Thymus (tissue), 11 donors: ENCODE measurements at regions not wholly inside any gene's neighbourhood (a gene's known extent, or its start where the extent isn't known, plus 50 kb on each side); places are given as distances from the start of the nearest gene placed in this dataset.

ENCODE experiments used
- DNase-seq, 9 donors: peaks; one replicate each; pipeline ENCODE4 v3.0.0-alpha.2; 2013; ENCODE audit warnings: low spot score in 9 of 9, low read depth in 6 of 9, missing footprints in 1 of 9
- H3K27ac ChIP-seq, 2 donors: one replicate each; pipeline ENCODE4 v1.5.1; 2013; ENCODE audit warnings: control low read depth in 1 of 2, low read depth in 1 of 2, low read length in 1 of 2, mild to moderate bottlenecking in 1 of 2, moderate library complexity in 1 of 2
- H3K27me3 ChIP-seq, 2 donors: one replicate each; pipeline ENCODE4 v1.5.1; 2013; ENCODE audit warnings: low read length in 1 of 2; ENCODE audit not compliant: control insufficient read depth in 2 of 2, insufficient read depth in 1 of 2
- H3K36me3 ChIP-seq, 2 donors: one replicate each; pipeline ENCODE4 v1.5.1; 2013; ENCODE audit warnings: low read length in 1 of 2, mild to moderate bottlenecking in 1 of 2, moderate library complexity in 1 of 2; ENCODE audit not compliant: control insufficient read depth in 2 of 2, insufficient read depth in 2 of 2
- H3K4me1 ChIP-seq, 2 donors: one replicate each; pipeline ENCODE4 v1.5.1; 2013; ENCODE audit warnings: low read length in 2 of 2; ENCODE audit not compliant: control insufficient read depth in 2 of 2, insufficient read depth in 2 of 2
- H3K4me3 ChIP-seq, 2 donors: one replicate each; pipeline ENCODE4 v1.5.1; 2013; ENCODE audit warnings: low read length in 2 of 2, control low read depth in 1 of 2, mild to moderate bottlenecking in 1 of 2
- H3K9me3 ChIP-seq, 2 donors: one replicate each; pipeline ENCODE4 v1.5.1; 2013; ENCODE audit warnings: low read length in 1 of 2, mild to moderate bottlenecking in 1 of 2; ENCODE audit not compliant: control insufficient read depth in 2 of 2, insufficient read depth in 1 of 2
- WGBS: extraction: QIAGEN DNeasy Blood & Tissue Kit; methylation state at CpG from one replicate; pipeline ENCODE4 v1.1.7; 2013; 5-methylcytosine and 5-hydroxymethylcytosine counted together
- donor health status: healthy.

DNA sequence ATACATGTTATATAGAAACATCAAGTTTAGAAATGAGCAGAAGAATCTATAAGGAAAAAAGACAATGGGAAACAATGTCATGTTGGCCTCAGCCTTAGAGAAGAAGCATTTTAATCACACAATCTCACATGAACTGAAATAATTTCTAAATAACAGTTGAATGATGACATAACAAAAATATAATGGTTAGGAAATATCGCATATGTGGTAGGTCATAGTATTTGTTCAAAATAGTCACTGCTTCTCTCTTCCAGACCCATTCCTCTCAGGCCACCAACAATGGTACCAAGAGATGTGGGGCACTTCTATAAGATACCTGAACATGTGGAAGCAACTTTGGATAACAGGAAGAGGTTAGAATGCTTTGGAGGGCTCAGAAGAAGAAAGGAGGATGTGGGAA lies 195.7 kb upstream of the PDZRN3 start:
- Histone ChIP-seq H3K27me3 (no peaks in the 10 kb centered on the region), H3K9me3 (peaks cover 0 to 3% of the 10 kb centered on the region in 2 donors)
- no peak for DNase-seq

DNA sequence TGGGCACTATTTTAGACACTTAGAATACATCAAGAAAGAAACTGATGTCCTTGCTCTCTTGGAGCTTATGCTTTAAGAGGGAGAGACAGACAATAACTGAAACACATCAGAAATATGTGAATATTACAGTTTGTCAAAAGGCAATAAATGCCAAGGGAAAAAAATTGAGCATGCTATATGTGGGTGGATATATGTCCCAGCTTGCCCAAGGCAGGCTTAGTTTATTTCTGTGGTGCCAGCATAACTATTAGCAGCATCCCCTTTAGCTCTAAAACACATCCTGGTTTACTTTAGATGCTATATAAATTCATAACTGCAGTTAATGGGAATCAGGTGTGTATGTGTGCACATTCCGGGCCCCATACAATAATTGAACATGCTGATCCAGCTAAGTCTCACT lies 191.2 kb upstream of the PDZRN3 start:
- no peak overlapping the region for H3K27ac ChIP-seq
- H3K4me3 ChIP-seq: no peak overlapping the region
- no peaks in the 10 kb centered on the region for H3K9me3 ChIP-seq
- H3K4me1 ChIP-seq: no peaks in the 10 kb centered on the region
- H3K36me3 ChIP-seq: no peaks in the 10 kb centered on the region
- 97% methylated on average over 1 of the region's 1 CpG for WGBS
- DNase-seq: no peak
- no peaks in the 10 kb centered on the region for H3K27me3 ChIP-seq

More for the DNA sequence above, 195.7 kb upstream of the PDZRN3 start:
- Histone ChIP-seq H3K4me3 (no peak overlapping the region), H3K27ac (no peak overlapping the region), H3K4me1 (no peaks in the 10 kb centered on the region), H3K36me3 (no peaks in the 10 kb centered on the region)
- WGBS: 97% methylated on average over 1 of the region's 1 CpG

DNA sequence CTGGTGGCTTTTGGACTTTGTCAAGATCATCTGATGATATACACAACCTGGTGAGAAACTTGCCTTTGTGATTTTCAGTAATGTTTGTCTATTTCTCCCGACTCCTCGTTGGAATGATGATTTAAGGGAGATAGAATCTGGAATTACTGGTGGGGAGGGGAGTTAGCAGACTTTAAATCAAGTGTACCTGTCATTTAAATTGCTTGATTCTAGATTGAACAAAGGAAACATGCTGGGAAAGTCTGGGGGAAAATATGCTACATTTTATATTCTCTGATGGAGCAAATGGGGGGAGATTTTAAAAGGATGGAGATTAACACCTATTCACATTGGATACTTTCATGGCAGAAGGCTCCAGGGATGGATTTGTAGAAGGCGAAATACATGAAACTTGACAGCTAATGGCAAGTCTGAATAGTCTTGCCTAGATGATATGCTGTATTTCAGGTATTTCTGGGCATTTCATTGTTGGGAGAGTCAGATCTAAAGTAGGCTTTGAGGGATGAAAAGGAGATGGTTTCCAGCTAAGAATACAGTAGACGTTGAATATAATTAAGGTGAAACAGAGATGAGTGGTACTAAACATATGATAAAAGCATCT lies 189.1 kb upstream of the PDZRN3 start:
- H3K4me3 ChIP-seq: no peak overlapping the region
- no peaks in the 10 kb centered on the region for H3K4me1 ChIP-seq
- no peaks in the 10 kb centered on the region for H3K36me3 ChIP-seq
- no peaks in the 10 kb centered on the region for H3K27me3 ChIP-seq
- 82% methylated on average over 4 of the region's 4 CpGs for WGBS
- no peak overlapping the region for H3K27ac ChIP-seq
- no peak for DNase-seq
- no peaks in the 10 kb centered on the region for H3K9me3 ChIP-seq

DNA sequence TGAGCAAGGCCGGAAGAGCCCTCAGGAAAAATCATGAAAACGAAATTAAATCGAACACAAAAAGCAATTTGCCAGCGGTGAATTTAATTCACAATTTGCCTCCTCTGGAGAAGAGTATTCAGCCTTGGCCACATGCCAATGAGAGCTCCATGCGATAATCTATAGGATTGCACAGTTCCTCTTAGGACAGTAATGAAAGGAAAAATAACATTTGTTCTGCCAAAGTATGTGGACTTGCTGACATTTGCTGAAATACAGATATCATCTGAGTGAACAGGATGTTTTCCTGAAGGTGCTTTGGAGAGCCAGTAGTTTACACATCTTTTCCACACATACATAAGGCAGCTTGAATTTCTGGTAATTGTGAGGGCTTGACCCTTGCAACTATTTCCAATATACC lies 188.6 kb upstream of the PDZRN3 start:
- Histone ChIP-seq H3K36me3 (no peaks in the 10 kb centered on the region), H3K4me1 (no peaks in the 10 kb centered on the region), H3K27me3 (no peaks in the 10 kb centered on the region), H3K9me3 (no peaks in the 10 kb centered on the region), H3K4me3 (no peak overlapping the region), H3K27ac (no peak overlapping the region)
- WGBS: 46% methylated on average over 5 of the region's 5 CpGs
- no peak for DNase-seq

DNA sequence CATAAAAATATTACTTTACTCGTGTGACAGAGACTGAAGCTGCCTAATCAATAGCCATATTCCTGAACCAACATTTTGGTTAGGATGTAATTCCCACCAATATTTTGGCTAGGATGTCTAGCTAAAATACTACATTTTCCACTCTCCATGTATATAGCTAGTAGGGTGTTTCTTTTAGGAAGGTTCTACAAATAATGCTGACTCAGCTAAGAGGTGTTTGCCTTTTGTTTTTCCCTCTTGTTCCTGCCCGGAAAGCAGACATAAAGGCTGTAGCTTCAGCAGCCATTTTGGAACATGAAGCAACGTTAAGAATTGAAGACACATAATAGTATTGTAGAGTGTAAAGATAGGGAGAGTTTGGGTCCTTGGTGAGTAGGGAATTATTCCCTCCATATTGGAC lies 187.3 kb upstream of the PDZRN3 start:
- DNase-seq: no peak
- Histone ChIP-seq H3K4me1 (no peaks in the 10 kb centered on the region), H3K9me3 (no peaks in the 10 kb centered on the region), H3K4me3 (no peak overlapping the region), H3K36me3 (no peaks in the 10 kb centered on the region), H3K27me3 (no peaks in the 10 kb centered on the region), H3K27ac (no peak overlapping the region)
- WGBS: 78% methylated on average over 3 of the region's 3 CpGs

DNA sequence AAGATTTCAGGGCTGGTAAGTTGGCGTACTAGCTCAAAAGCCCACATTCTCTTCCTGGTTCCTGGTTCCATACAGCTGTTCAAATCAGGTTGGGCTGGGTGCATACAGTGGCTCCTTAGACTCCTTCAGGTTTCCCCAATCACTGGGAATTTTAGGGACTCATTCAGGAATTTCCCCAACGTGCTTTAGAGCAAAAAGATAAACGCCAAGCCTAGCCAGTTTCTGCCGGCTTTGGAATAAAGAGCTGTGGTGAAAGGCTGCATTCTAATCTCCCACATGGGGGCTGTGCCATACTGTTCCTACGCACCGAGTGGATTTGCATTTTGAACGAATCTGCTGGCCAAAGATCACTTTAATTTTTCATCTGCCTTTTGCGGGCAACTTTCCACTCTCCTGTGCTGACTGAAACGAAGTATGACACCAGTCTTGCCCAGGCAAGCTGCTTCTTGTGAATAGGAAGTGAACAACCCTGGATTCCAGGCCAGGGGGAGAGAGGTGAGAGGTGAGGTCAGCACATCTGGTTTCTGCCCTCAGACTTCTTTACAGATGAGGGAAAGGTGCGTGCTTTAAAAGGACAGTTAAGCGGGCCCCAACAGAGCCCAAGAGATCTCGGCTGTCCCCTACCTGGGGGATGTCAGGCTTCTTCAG lies 184.2 kb upstream of the PDZRN3 start:
- H3K36me3 ChIP-seq: no peaks in the 10 kb centered on the region
- no peaks in the 10 kb centered on the region for H3K9me3 ChIP-seq
- no peak overlapping the region for H3K4me3 ChIP-seq
- 85% methylated on average over 12 of the region's 12 CpGs for WGBS
- no peak for DNase-seq
- no peaks in the 10 kb centered on the region for H3K4me1 ChIP-seq
- no peak overlapping the region for H3K27ac ChIP-seq
- H3K27me3 ChIP-seq: no peaks in the 10 kb centered on the region

DNA sequence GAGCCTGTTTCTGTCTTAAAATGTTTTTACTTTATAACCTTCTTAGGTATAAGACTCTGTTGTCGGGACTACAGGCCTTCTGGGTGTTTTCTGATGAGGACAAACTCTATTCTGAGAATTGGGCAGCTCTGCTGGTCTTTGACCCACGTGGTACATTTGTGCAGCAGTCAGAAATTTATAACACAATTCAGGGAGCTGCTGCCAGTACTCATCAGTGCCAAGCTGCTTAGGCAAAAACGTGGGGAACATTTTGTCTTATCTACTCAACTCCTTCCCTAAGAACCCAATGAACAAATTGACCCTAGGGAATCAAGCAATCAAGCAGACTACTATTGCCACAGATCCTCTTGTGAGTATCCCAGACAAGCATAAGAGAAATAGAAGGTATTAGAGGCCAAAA lies 180.7 kb upstream of the PDZRN3 start:
- no peak overlapping the region for H3K27ac ChIP-seq
- 73% methylated on average over 3 of the region's 3 CpGs for WGBS
- no peak for DNase-seq
- no peaks in the 10 kb centered on the region for H3K4me1 ChIP-seq
- no peaks in the 10 kb centered on the region for H3K9me3 ChIP-seq
- H3K27me3 ChIP-seq: no peaks in the 10 kb centered on the region
- H3K36me3 ChIP-seq: no peaks in the 10 kb centered on the region
- no peak overlapping the region for H3K4me3 ChIP-seq

DNA sequence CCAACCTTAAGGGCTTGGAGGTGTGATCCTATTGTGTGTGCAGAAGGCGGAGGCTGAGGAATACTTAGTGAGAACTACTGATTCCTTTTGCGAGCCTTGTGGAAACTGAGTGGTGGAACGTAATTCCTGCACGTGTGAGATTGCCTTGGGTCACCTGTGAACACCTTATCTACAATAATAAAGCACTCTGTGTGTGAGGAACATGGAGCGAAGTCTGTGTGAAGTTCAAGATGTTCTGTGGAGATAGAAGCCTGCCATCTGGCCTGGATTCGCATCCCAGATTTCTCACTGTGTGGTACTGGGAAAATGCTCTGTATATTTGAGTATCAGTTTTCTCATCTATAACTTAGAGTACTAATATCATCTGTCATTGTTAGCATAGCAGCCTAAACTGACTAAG lies 179.5 kb upstream of the PDZRN3 start:
- no peak overlapping the region for H3K27ac ChIP-seq

DNA sequence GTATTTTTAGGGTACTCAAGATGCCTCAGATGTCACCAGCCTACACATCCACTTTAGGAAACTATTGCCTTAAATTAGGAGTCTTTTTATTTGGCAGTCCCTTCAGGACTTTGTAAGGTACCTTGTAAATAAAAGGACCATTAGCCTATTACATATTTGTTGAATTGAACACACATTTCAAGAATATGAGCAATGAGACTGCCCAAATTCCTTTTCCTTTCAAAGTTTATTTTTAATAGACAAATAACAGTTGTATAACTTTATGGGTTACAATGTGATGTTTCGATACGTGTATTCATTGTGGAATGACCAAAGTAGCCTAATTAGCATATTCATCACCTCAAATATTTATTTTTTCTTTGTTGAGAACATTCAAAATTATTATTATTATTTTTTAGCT lies 176.7 kb upstream of the PDZRN3 start:
- Histone ChIP-seq H3K27ac (no peak overlapping the region), H3K4me3 (no peak overlapping the region), H3K27me3 (no peaks in the 10 kb centered on the region), H3K4me1 (no peaks in the 10 kb centered on the region), H3K9me3 (no peaks in the 10 kb centered on the region), H3K36me3 (no peaks in the 10 kb centered on the region)
- no peak for DNase-seq
- WGBS: 96% methylated on average over 2 of the region's 2 CpGs

More for the DNA sequence above, 179.5 kb upstream of the PDZRN3 start:
- Histone ChIP-seq H3K4me3 (no peak overlapping the region), H3K36me3 (no peaks in the 10 kb centered on the region), H3K9me3 (no peaks in the 10 kb centered on the region), H3K4me1 (no peaks in the 10 kb centered on the region), H3K27me3 (no peaks in the 10 kb centered on the region)
- DNase-seq: no peak
- 95% methylated on average over 6 of the region's 6 CpGs for WGBS
